SK-N-SH treated with all-trans-retinoic acid at 6 μM for 48 hours (cell line): ENCODE measurements at regions not wholly inside any gene's neighbourhood (a gene's known extent, or its start where the extent isn't known, plus 50 kb on each side); places are given as distances from the start of the nearest gene placed in this dataset.

Experiments
- ATAC-seq: fragments of 200-7000 bp; cut with Tn5 transposase; 3 replicates; pipeline ENCODE4 v1.9.1; 2020; ENCODE audit warnings: mild to moderate bottlenecking, moderate library complexity
- ARNTL ChIP-seq: fragments of 450-650 bp; formaldehyde crosslinking; IDR thresholded peaks from 2 replicates; pipeline ENCODE4 v1.5.0; 2020; ENCODE audit warnings: low read depth, mild to moderate bottlenecking, moderate library complexity, borderline replicate concordance
- BACH2 ChIP-seq: fragments of 250-450 bp; sonication (Bioruptor Pico); IDR thresholded peaks from 2 replicates; pipeline ENCODE4 v1.9.0; 2021; ENCODE audit warnings: mild to moderate bottlenecking, borderline replicate concordance
- CREB5 ChIP-seq: fragments of 250-450 bp; sonication (Bioruptor Pico); IDR thresholded peaks from 2 replicates; pipeline ENCODE4 v1.5.1; 2020; ENCODE audit warnings: low read depth, mild to moderate bottlenecking, moderate library complexity
- CSDC2 ChIP-seq: fragments of 250-450 bp; sonication (Bioruptor Pico); IDR thresholded peaks from 2 replicates; pipeline ENCODE4 v1.5.0; 2020; ENCODE audit warnings: mild to moderate bottlenecking, moderate library complexity
- ESRRG ChIP-seq: fragments of 250-450 bp; sonication (Bioruptor Pico); IDR thresholded peaks from 2 replicates; pipeline ENCODE4 v1.6.1; 2021; ENCODE audit warnings: mild to moderate bottlenecking
- GLIS3 ChIP-seq: fragments of 250-450 bp; sonication (Bioruptor Pico); IDR thresholded peaks from 2 replicates; pipeline ENCODE4 v1.5.0; 2020; ENCODE audit warnings: mild to moderate bottlenecking, moderate library complexity
- POU6F1 ChIP-seq: fragments of 250-450 bp; sonication (Bioruptor Pico); IDR thresholded peaks from 2 replicates; pipeline ENCODE4 v1.8.0; 2021; ENCODE audit warnings: low read depth, mild to moderate bottlenecking, moderate library complexity, borderline replicate concordance
- PPARA ChIP-seq: fragments of 250-450 bp; sonication (Bioruptor Pico); IDR thresholded peaks from 2 replicates; pipeline ENCODE4 v1.5.0; 2020; ENCODE audit warnings: mild to moderate bottlenecking, borderline replicate concordance
- SNAI2 ChIP-seq: fragments of 250-450 bp; sonication (Bioruptor Pico); IDR thresholded peaks from 2 replicates; pipeline ENCODE4 v1.5.0; 2020; ENCODE audit warnings: mild to moderate bottlenecking, moderate library complexity
- TCF4 ChIP-seq: fragments of 250-450 bp; sonication (Bioruptor Pico); IDR thresholded peaks from 2 replicates; pipeline ENCODE4 v1.8.0; 2021; ENCODE audit warnings: mild to moderate bottlenecking, moderate library complexity, borderline replicate concordance
- TOX ChIP-seq: fragments of 250-450 bp; sonication (Bioruptor Pico); IDR thresholded peaks from 2 replicates; pipeline ENCODE4 v1.8.0; 2021; ENCODE audit warnings: mild to moderate bottlenecking, moderate library complexity, borderline replicate concordance
- TSHZ2 ChIP-seq: fragments of 250-450 bp; sonication (Bioruptor Pico); IDR thresholded peaks from 2 replicates; pipeline ENCODE4 v1.5.0; 2020; ENCODE audit warnings: mild to moderate bottlenecking, moderate library complexity
- ZC3H10 ChIP-seq: fragments of 250-450 bp; sonication (Bioruptor Pico); IDR thresholded peaks from 2 replicates; pipeline ENCODE4 v1.5.1; 2021; ENCODE audit warnings: mild to moderate bottlenecking, moderate library complexity
- ZFP3 ChIP-seq: fragments of 250-450 bp; sonication (Bioruptor Pico); IDR thresholded peaks from 2 replicates; pipeline ENCODE4 v1.5.0; 2020; ENCODE audit warnings: mild to moderate bottlenecking, moderate library complexity
- ZFP30 ChIP-seq: fragments of 450-650 bp; formaldehyde crosslinking; IDR thresholded peaks from 2 replicates; pipeline ENCODE4 v1.5.0; 2022; ENCODE audit warnings: mild to moderate bottlenecking, moderate library complexity
- ZNF565 ChIP-seq: fragments of 450-650 bp; formaldehyde crosslinking; conservative IDR thresholded peaks from 2 replicates; pipeline ENCODE4 v1.5.0; 2020; ENCODE audit warnings: low read depth, mild to moderate bottlenecking, moderate library complexity
- ZNF70 ChIP-seq: fragments of 450-650 bp; formaldehyde crosslinking; IDR thresholded peaks from 2 replicates; pipeline ENCODE4 v1.5.0; 2020; ENCODE audit warnings: mild to moderate bottlenecking, moderate library complexity
- ZNF8 ChIP-seq: fragments of 450-650 bp; formaldehyde crosslinking; IDR thresholded peaks from 2 replicates; pipeline ENCODE4 v1.5.0; 2020; ENCODE audit warnings: mild to moderate bottlenecking, moderate library complexity
- TF ChIP-seq, protein P1 (sequence below): fragments of 250-450 bp; sonication (Bioruptor Pico); IDR thresholded peaks from 2 replicates; pipeline ENCODE4 v1.8.0; 2020; ENCODE audit warnings: mild to moderate bottlenecking, moderate library complexity, borderline replicate concordance
- TF ChIP-seq, protein P2 (sequence below): fragments of 250-450 bp; sonication (Bioruptor Pico); IDR thresholded peaks from 2 replicates; pipeline ENCODE4 v1.5.1; 2021; ENCODE audit warnings: mild to moderate bottlenecking, moderate library complexity

- ATAC-seq: no peak
- TF ChIP-seq GLIS3 (CRISPR knock-in tag): no peak
- TF ChIP-seq TOX (CRISPR knock-in tag): no peak
- TF ChIP-seq BACH2: no peak
- no peak for TF ChIP-seq ZNF565
- TF ChIP-seq, protein P1, sequence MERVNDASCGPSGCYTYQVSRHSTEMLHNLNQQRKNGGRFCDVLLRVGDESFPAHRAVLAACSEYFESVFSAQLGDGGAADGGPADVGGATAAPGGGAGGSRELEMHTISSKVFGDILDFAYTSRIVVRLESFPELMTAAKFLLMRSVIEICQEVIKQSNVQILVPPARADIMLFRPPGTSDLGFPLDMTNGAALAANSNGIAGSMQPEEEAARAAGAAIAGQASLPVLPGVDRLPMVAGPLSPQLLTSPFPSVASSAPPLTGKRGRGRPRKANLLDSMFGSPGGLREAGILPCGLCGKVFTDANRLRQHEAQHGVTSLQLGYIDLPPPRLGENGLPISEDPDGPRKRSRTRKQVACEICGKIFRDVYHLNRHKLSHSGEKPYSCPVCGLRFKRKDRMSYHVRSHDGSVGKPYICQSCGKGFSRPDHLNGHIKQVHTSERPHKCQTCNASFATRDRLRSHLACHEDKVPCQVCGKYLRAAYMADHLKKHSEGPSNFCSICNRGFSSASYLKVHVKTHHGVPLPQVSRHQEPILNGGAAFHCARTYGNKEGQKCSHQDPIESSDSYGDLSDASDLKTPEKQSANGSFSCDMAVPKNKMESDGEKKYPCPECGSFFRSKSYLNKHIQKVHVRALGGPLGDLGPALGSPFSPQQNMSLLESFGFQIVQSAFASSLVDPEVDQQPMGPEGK (CRISPR knock-in tag): no peak
- no peak for TF ChIP-seq CSDC2
- TF ChIP-seq ARNTL: no peak
- TF ChIP-seq CREB5: no peak
- TF ChIP-seq ZFP3: no peak
Measured at GRCh38 chr12:94756789-94757188, 106.4 kb upstream of the TMCC3 start.

GRCh38 chr12:94755598-94755997 is 105.2 kb upstream of the TMCC3 start:
- no peak for ATAC-seq
- TF ChIP-seq ZNF70 (CRISPR knock-in tag): no peak
- no peak for TF ChIP-seq POU6F1 (CRISPR knock-in tag)
- TF ChIP-seq ARNTL: no peak
- no peak for TF ChIP-seq GLIS3 (CRISPR knock-in tag)
- no peak for TF ChIP-seq SNAI2

DNA sequence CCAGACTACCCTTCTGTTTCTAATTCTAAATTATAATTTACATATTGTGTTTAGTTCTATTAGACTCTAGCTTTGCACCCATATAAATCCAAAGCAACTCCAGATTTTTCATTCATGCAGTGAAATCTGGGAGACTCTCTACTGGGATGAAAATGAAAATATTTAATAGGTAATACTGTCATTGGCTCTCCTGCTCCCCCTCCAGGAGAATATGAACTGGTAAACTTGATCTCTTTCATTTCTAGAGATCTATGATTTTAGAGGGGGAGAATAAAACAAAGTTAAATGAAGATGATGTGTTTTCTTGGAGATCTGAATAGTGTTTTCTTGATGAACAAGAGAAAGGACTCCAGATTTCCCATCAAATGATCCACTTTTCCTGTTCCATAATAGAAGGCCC is 104.3 kb upstream of the TMCC3 start:
- no peak for ATAC-seq
- no peak for TF ChIP-seq ZNF70 (CRISPR knock-in tag)
- TF ChIP-seq ZFP3: no peak
- TF ChIP-seq TCF4 (CRISPR knock-in tag): no peak
- no peak for TF ChIP-seq TSHZ2 (CRISPR knock-in tag)
- no peak for TF ChIP-seq POU6F1 (CRISPR knock-in tag)
- TF ChIP-seq TOX (CRISPR knock-in tag): no peak
- TF ChIP-seq ARNTL: no peak
- TF ChIP-seq ZC3H10 (CRISPR knock-in tag): no peak
- TF ChIP-seq, all 23 proteins: peak for 0

- ATAC-seq: no peak
- TF ChIP-seq TSHZ2 (CRISPR knock-in tag): no peak
- TF ChIP-seq CSDC2: no peak
- TF ChIP-seq TCF4 (CRISPR knock-in tag): no peak
- no peak for TF ChIP-seq ZFP3
- TF ChIP-seq, protein P2, sequence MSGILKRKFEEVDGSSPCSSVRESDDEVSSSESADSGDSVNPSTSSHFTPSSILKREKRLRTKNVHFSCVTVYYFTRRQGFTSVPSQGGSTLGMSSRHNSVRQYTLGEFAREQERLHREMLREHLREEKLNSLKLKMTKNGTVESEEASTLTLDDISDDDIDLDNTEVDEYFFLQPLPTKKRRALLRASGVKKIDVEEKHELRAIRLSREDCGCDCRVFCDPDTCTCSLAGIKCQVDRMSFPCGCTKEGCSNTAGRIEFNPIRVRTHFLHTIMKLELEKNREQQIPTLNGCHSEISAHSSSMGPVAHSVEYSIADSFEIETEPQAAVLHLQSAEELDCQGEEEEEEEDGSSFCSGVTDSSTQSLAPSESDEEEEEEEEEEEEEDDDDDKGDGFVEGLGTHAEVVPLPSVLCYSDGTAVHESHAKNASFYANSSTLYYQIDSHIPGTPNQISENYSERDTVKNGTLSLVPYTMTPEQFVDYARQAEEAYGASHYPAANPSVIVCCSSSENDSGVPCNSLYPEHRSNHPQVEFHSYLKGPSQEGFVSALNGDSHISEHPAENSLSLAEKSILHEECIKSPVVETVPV (CRISPR knock-in tag): no peak
- TF ChIP-seq ZFP30 (CRISPR knock-in tag): no peak
- TF ChIP-seq ZNF8 (CRISPR knock-in tag): no peak
- no peak for TF ChIP-seq ESRRG (CRISPR knock-in tag)
- TF ChIP-seq PPARA (CRISPR knock-in tag): no peak
- no peak for TF ChIP-seq ZC3H10 (CRISPR knock-in tag)
- TF ChIP-seq, protein P1 (CRISPR knock-in tag): no peak
Measured at GRCh38 chr12:94753036-94753679, 102.8 kb upstream of the TMCC3 start.
